BJ (cell line): ENCODE measurements at regions not wholly inside any gene's neighbourhood (a gene's known extent, or its start where the extent isn't known, plus 50 kb on each side); places are given as distances from the start of the nearest gene placed in this dataset.

Experiments used
- CTCF ChIA-PET: fragments of 350-600 bp; formaldehyde crosslinking; extraction: SDS; loops from one replicate; lab custom pipeline; 2021; ENCODE audit warnings: antibody characterized with exemption, inconsistent platforms; lab: Yijun Ruan, JAX
- POLR2A ChIA-PET: fragments of 300-600 bp; sonication (Branson Sonifier 250); formaldehyde crosslinking; extraction: SDS; loops from one replicate; lab custom pipeline; 2021; ENCODE audit warnings: antibody characterized with exemption; lab: Charles Lee
- DNase-seq: peaks from one replicate; pipeline ENCODE4 v3.0.0-alpha.2; 2011; ENCODE audit warnings: low read depth
- H3K27me3 ChIP-seq: 2 replicates; pipeline ENCODE4 v1.6.0; 2011; ENCODE audit warnings: low read length; ENCODE audit not compliant: control insufficient read depth, insufficient read depth
- H3K36me3 ChIP-seq: 2 replicates; pipeline ENCODE4 v1.5.1; 2011; ENCODE audit warnings: low read length; ENCODE audit not compliant: control insufficient read depth, insufficient read depth
- H3K4me3 ChIP-seq: 2 replicates; pipeline ENCODE4 v1.5.1; 2011; ENCODE audit warnings: low read depth, mild to moderate bottlenecking, control low read depth, low read length
- TF ChIP-seq, protein P1 (sequence below): IDR thresholded peaks from 2 replicates; pipeline ENCODE4 v1.5.1; 2011; ENCODE audit warnings: low read depth, mild to moderate bottlenecking, control low read depth, inconsistent platforms, low read length, moderate library complexity; ENCODE audit not compliant: insufficient read depth

DNA sequence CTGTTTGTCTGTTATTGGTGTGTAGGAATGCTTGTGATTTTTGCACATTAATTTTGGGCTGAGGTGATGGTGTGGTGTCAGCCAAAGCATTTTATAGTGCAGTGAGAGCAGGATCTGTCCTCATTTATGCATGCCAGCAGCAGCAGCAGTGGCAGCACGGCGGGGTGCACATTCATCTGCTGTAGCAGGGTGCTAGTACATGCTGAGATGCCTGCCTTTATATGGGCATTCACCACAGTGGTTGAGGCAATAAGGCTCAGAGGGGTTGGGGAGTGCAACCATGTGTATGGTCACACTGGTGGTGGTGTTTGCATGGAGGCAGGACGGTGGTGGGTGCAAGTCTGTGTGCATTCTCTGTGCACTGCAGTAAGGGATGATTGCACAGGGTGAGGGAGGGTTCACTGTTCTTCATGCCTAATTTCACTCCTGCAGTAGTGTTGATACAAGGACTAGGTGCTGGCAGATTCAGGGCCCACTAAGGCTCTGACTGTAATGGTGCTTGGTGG, 129.3 kb upstream of the SYNCRIP start:
- POLR2A ChIA-PET: no interaction called here
- H3K27me3 ChIP-seq: no peaks in the 10 kb centered on the region; the same call in 1 of the 2 replicates
- CTCF ChIA-PET: no interaction called here
- H3K4me3 ChIP-seq: no peak overlapping the region
- no peak for DNase-seq
- TF ChIP-seq, protein P1, sequence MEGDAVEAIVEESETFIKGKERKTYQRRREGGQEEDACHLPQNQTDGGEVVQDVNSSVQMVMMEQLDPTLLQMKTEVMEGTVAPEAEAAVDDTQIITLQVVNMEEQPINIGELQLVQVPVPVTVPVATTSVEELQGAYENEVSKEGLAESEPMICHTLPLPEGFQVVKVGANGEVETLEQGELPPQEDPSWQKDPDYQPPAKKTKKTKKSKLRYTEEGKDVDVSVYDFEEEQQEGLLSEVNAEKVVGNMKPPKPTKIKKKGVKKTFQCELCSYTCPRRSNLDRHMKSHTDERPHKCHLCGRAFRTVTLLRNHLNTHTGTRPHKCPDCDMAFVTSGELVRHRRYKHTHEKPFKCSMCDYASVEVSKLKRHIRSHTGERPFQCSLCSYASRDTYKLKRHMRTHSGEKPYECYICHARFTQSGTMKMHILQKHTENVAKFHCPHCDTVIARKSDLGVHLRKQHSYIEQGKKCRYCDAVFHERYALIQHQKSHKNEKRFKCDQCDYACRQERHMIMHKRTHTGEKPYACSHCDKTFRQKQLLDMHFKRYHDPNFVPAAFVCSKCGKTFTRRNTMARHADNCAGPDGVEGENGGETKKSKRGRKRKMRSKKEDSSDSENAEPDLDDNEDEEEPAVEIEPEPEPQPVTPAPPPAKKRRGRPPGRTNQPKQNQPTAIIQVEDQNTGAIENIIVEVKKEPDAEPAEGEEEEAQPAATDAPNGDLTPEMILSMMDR: no peak
- no peaks in the 10 kb centered on the region for H3K36me3 ChIP-seq

GRCh38 chr6:85771455-85771854, 128.8 kb upstream of the SYNCRIP start:
- CTCF ChIA-PET: no interaction called here

DNA sequence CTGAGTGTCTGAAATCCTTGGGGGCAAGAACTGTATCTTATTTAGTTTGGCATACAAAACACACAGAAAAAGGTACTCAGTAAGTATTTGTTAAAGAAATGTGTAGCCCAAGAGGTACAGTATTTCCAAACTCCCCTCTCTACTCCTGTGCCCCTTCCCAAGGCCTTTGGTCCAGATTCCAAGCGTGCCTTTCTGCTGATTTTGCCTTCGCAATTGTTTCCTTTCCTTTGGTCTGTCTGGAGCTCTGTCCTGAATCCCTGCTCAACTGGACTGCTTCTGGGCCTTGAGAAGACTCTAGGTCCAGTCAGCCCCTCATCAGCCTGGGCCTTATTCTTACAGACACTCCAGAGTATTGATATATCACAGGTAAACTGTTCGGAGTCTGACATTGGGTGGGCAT, 122.2 kb upstream of the SYNCRIP start:
- TF ChIP-seq, protein P1: no peak
- no peaks in the 10 kb centered on the region for H3K36me3 ChIP-seq
- CTCF ChIA-PET: no interaction called here
- no peak for DNase-seq
- H3K27me3 ChIP-seq: no peaks in the 10 kb centered on the region
- POLR2A ChIA-PET: no interaction called here
- H3K4me3 ChIP-seq: no peak overlapping the region

More at GRCh38 chr6:85771455-85771854, 128.8 kb upstream of the SYNCRIP start:
- H3K36me3 ChIP-seq: no peaks in the 10 kb centered on the region
- TF ChIP-seq, protein P1: no peak
- no peak for DNase-seq
- no peaks in the 10 kb centered on the region; the same call in 1 of the 2 replicates for H3K27me3 ChIP-seq
- POLR2A ChIA-PET: no interaction called here
- no peak overlapping the region for H3K4me3 ChIP-seq

DNA sequence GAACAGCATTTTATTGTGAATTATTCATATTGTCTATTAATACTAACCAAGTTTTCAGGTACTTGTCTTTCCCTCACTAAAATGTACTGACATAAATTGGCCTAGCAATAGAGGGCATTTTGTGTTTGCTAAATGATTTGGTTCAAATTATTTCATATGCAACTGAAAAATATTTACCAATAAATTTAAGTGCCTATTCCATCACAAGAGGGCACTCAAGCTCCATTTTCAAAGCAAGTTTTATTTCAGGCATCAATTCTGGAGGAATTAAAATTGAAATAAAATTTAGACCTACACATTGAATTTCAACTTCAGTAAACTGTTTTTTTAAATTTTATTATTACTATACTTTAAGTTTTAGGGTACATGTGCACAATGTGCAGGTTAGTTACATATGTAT, 114.3 kb upstream of the SYNCRIP start:
- ChIA-PET CTCF (no interaction called here), POLR2A (no interaction called here)
- no peaks in the 10 kb centered on the region for H3K27me3 ChIP-seq
- no peak overlapping the region for H3K4me3 ChIP-seq
- no peaks in the 10 kb centered on the region for H3K36me3 ChIP-seq
- TF ChIP-seq, protein P1: peak; percentile 33; the same call in 1 of the 2 replicates
- no peak for DNase-seq

GRCh38 chr6:85754894-85755293, 112.2 kb upstream of the SYNCRIP start:
- DNase-seq: no peak
- Histone ChIP-seq H3K27me3 (no peaks in the 10 kb centered on the region), H3K36me3 (no peaks in the 10 kb centered on the region), H3K4me3 (no peak overlapping the region)
- ChIA-PET CTCF (interaction anchor here (1.3 kb wide), 1 partner anchor 8 kb away, joined by 4 read pairs; no protein-coding TSS in a partner anchor), POLR2A (no interaction called here)
- TF ChIP-seq, protein P1: no peak
